ENCODE measurements at regions not wholly inside any gene's neighbourhood (a gene's known extent, or its start where the extent isn't known, plus 50 kb on each side); places are given as distances from the start of the nearest gene placed in this dataset.
A peak's percentile ranks its signal among the peaks of the same experiment; 100 is the strongest.

DNA sequence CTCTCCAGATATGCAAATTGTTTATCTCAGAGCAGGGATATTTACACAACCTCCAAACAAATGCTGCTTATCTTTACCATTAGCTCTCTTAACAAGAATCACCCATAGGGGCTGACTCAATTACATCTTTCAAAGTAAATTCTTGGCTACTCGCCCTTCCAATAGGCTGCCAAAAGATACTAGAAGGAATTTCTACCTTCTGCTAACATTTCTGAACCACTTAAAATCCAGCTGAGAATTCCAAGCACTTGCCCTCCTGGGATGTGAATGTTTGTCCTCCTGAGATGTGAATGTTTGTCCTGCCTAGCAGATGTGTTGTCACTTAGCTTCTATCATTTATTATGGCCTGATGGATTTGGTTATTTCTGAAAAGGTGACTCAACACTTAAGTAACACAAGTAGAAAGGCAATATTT lies 388.0 kb downstream of the GJA1 start:
- H3K27ac ChIP-seq (ENCODE audit: extremely low read depth, low read depth, low read length): no peak overlapping the region
- ChIA-PET POLR2A (interaction anchor here (0.7 to 1.1 kb wide), 2 partner anchors 15 to 978 kb away, joined by 3 to 7 read pairs; no protein-coding TSS in a partner anchor), CTCF (interaction anchor here (0.9 to 1.1 kb wide), 3 partner anchors 11 to 391 kb away, joined by 3 read pairs; no protein-coding TSS in a partner anchor)

DNA sequence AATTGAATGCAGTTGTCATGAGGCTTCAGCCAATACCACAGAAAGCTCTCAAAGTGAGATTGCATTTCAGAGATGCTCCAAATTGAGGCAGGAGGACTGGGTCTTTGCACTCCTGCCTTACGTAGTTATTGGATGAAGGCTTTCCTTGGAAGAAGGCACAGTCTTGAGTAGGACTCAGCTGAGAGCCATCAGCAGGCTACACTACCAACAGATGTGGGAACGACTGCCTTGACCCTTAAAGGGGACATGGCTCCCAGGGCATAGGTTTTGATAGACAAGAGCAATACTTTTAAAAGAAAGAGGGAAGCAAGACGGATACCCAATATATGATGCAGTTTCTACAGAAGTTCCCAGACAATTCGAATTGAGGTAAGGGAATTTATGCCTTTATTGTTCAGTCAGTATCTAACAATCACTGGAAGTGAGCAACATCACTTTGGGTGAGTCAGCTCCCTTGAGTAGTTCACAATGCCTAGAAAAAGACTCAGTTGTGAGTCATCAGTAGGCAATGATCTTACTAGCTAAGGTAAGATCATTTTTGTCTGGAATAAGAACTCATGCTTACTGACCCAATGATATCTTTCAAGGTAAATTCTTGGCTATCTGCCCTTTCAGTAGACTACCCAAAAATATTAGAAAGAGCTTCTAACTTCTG lies 390.8 kb downstream of the GJA1 start:
- TF ChIP-seq FEZF1 (tag by site-specific recombination; IDR thresholded peaks at IDR 0.05): peak; percentile 77
- TF ChIP-seq ZNF335 (tag by site-specific recombination; conservative IDR thresholded peaks at IDR 0.05): no peak
- TF ChIP-seq ZNF184 (tag by site-specific recombination; IDR thresholded peaks at IDR 0.05): 0 out of 2 replicates have a peak, but pooled peaks have one; percentile 32
- CTCF ChIA-PET: interaction anchor here (0.5 to 0.6 kb wide), 2 partner anchors 109 to 206 kb away, joined by 3 to 4 read pairs; no protein-coding TSS in a partner anchor

More for the DNA sequence above, 388.0 kb downstream of the GJA1 start:
- no peak overlapping the region for H3K4me3 ChIP-seq (ENCODE audit: low read depth, low read length)
- no peaks in the 10 kb centered on the region for H3K9me3 ChIP-seq (ENCODE audit: control insufficient read depth, insufficient read depth, low read depth, low read length)
- no peaks in the 10 kb centered on the region; the same call in 1 of the 2 replicates for H3K4me1 ChIP-seq (ENCODE audit: control insufficient read depth, insufficient read depth, low read length)
- TF ChIP-seq, protein P1, sequence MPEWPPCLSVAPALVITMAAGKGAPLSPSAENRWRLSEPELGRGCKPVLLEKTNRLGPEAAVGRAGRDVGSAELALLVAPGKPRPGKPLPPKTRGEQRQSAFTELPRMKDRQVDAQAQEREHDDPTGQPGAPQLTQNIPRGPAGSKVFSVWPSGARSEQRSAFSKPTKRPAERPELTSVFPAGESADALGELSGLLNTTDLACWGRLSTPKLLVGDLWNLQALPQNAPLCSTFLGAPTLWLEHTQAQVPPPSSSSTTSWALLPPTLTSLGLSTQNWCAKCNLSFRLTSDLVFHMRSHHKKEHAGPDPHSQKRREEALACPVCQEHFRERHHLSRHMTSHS (tag by site-specific recombination; IDR thresholded peaks at IDR 0.05): no peak
- no peaks in the 10 kb centered on the region for H3K36me3 ChIP-seq (ENCODE audit: control insufficient read depth in 2 of 2, insufficient read depth in 1 of 2, low read length in 2 of 2)

DNA sequence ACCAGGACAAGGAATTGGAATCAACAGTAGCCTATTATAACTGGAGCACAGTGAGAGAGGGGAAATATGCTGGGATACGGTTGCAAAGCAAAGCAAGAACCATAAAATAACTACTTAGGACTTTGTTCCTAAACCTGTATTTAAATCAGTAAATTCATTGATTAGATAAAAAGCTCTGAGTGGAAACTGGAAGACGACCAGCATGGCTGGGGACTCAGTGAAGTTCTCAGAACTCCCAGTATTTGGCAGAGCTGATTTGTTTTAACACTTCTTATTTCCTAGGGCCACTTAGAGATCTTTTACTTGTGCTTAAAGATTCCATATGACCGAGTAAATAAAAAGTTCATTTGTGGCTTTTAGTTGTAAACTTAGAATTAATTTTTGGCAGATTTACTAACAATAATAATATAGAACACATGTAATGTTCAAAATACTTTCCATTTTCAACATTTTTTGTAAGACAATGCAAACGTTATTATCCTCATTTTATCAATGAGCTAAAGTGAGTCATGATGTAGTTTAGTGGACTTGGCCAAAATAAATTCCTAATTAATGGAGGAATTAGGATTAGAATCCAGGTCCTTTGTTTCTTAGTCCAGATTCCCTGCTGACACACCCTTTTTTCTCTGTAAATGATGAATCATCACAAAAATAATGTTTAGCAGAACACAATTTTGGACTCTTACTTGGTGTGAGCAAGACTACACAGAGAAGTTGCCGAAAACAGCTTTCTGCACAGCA lies 392.9 kb downstream of the GJA1 start:
- TF ChIP-seq, protein P2, sequence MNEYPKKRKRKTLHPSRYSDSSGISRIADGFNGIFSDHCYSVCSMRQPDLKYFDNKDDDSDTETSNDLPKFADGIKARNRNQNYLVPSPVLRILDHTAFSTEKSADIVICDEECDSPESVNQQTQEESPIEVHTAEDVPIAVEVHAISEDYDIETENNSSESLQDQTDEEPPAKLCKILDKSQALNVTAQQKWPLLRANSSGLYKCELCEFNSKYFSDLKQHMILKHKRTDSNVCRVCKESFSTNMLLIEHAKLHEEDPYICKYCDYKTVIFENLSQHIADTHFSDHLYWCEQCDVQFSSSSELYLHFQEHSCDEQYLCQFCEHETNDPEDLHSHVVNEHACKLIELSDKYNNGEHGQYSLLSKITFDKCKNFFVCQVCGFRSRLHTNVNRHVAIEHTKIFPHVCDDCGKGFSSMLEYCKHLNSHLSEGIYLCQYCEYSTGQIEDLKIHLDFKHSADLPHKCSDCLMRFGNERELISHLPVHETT (tag by site-specific recombination; IDR thresholded peaks at IDR 0.05): no peak
- TF ChIP-seq ZNF423 (tag by site-specific recombination; IDR thresholded peaks at IDR 0.05) (no peak), ZFP3 (tag by site-specific recombination; IDR thresholded peaks at IDR 0.05; ENCODE audit: low read depth) (no peak), ZNF37A (tag by site-specific recombination; IDR thresholded peaks at IDR 0.05) (no peak), BCL11A (tag by site-specific recombination; IDR thresholded peaks at IDR 0.05; ENCODE audit: low read depth) (no peak)
- Histone ChIP-seq H3K4me1 (ENCODE audit: control insufficient read depth, insufficient read depth, low read length) (no peaks in the 10 kb centered on the region), H3K36me3 (ENCODE audit: control insufficient read depth in 2 of 2, insufficient read depth in 1 of 2, low read length in 2 of 2) (no peaks in the 10 kb centered on the region), H3K27ac (ENCODE audit: extremely low read depth, low read depth, low read length) (no peak overlapping the region), H3K9me3 (ENCODE audit: control insufficient read depth, insufficient read depth, low read depth, low read length) (no peaks in the 10 kb centered on the region), H3K4me3 (ENCODE audit: low read depth, low read length) (no peak overlapping the region)
- ChIA-PET POLR2A (no interaction called here), CTCF (interaction anchor here (0.7 to 1.2 kb wide), 5 partner anchors 11 to 398 kb away, joined by 3 to 5 read pairs (median 4); no protein-coding TSS in a partner anchor)

More for the DNA sequence above, 390.8 kb downstream of the GJA1 start:
- H3K4me1 ChIP-seq (ENCODE audit: control insufficient read depth, insufficient read depth, low read length): no peaks in the 10 kb centered on the region; the same call in 1 of the 2 replicates
- H3K9me3 ChIP-seq (ENCODE audit: control insufficient read depth, insufficient read depth, low read depth, low read length): no peaks in the 10 kb centered on the region
- no peak overlapping the region for H3K27ac ChIP-seq (ENCODE audit: extremely low read depth, low read depth, low read length)
- H3K4me3 ChIP-seq (ENCODE audit: low read depth, low read length): no peak overlapping the region
- POLR2A ChIA-PET: interaction anchor here (0.5 to 0.9 kb wide), 2 partner anchors 328 to 391 kb away, joined by 3 to 4 read pairs; partner anchors contain the start of gene GJA1
- no peaks in the 10 kb centered on the region for H3K36me3 ChIP-seq (ENCODE audit: control insufficient read depth in 2 of 2, insufficient read depth in 1 of 2, low read length in 2 of 2)

DNA sequence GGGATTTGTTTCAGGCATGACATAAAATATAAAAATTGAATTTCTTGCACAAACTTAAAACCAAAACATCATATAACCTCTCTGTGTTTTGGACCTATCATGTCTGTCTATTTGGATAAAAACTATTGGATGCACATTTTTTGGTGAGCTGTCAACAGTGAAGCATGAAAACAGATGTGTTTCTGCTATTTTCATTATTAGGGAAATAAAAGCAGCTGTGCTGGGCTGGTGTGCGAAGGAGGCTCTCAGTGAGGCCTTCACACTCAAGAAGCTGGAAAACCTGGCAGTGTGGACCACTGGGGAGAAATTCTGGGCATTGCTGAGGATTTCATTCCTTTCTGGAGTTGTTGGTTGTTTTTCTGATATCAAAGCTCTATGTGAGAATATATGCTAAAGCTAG lies 395.3 kb downstream of the GJA1 start:
- H3K36me3 ChIP-seq (ENCODE audit: control insufficient read depth in 2 of 2, insufficient read depth in 1 of 2, low read length in 2 of 2): no peaks in the 10 kb centered on the region
- no peak overlapping the region for H3K4me3 ChIP-seq (ENCODE audit: low read depth, low read length)
- H3K4me1 ChIP-seq (ENCODE audit: control insufficient read depth, insufficient read depth, low read length): no peaks in the 10 kb centered on the region
- POLR2A ChIA-PET: no interaction called here
- CTCF ChIA-PET: interaction anchor here (0.8 kb wide), 1 partner anchor 13 kb away, joined by 3 read pairs; no protein-coding TSS in a partner anchor
- H3K27ac ChIP-seq (ENCODE audit: extremely low read depth, low read depth, low read length): no peak overlapping the region
- H3K9me3 ChIP-seq (ENCODE audit: control insufficient read depth, insufficient read depth, low read depth, low read length): no peaks in the 10 kb centered on the region
- no peak for TF ChIP-seq ZFP69B (tag by site-specific recombination; IDR thresholded peaks at IDR 0.05)
- TF ChIP-seq, protein P3, sequence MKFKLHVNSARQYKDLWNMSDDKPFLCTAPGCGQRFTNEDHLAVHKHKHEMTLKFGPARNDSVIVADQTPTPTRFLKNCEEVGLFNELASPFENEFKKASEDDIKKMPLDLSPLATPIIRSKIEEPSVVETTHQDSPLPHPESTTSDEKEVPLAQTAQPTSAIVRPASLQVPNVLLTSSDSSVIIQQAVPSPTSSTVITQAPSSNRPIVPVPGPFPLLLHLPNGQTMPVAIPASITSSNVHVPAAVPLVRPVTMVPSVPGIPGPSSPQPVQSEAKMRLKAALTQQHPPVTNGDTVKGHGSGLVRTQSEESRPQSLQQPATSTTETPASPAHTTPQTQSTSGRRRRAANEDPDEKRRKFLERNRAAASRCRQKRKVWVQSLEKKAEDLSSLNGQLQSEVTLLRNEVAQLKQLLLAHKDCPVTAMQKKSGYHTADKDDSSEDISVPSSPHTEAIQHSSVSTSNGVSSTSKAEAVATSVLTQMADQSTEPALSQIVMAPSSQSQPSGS (tag by site-specific recombination; IDR thresholded peaks at IDR 0.05; ENCODE audit: low read depth): no peak
- no peak for TF ChIP-seq SETDB1 (IDR thresholded peaks at IDR 0.05; ENCODE audit: insufficient read length, low read length)
- TF ChIP-seq, protein P4, sequence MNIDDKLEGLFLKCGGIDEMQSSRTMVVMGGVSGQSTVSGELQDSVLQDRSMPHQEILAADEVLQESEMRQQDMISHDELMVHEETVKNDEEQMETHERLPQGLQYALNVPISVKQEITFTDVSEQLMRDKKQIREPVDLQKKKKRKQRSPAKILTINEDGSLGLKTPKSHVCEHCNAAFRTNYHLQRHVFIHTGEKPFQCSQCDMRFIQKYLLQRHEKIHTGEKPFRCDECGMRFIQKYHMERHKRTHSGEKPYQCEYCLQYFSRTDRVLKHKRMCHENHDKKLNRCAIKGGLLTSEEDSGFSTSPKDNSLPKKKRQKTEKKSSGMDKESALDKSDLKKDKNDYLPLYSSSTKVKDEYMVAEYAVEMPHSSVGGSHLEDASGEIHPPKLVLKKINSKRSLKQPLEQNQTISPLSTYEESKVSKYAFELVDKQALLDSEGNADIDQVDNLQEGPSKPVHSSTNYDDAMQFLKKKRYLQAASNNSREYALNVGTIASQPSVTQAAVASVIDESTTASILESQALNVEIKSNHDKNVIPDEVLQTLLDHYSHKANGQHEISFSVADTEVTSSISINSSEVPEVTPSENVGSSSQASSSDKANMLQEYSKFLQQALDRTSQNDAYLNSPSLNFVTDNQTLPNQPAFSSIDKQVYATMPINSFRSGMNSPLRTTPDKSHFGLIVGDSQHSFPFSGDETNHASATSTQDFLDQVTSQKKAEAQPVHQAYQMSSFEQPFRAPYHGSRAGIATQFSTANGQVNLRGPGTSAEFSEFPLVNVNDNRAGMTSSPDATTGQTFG (tag by site-specific recombination; IDR thresholded peaks at IDR 0.05; ENCODE audit: borderline replicate concordance): no peak
- TF ChIP-seq ZNF560 (tag by site-specific recombination; IDR thresholded peaks at IDR 0.05; ENCODE audit: borderline replicate concordance): no peak
- TF ChIP-seq ZNF416 (tag by site-specific recombination; IDR thresholded peaks at IDR 0.05): no peak
- TF ChIP-seq REPIN1 (tag by site-specific recombination; IDR thresholded peaks at IDR 0.05; ENCODE audit: low read depth): no peak
